Panc1 (cell line): ENCODE measurements at regions not wholly inside any gene's neighbourhood (a gene's known extent, or its start where the extent isn't known, plus 50 kb on each side); places are given as distances from the start of the nearest gene placed in this dataset.

Experiments
- TF ChIP-seq, protein P1 (sequence below), 2 experiments: IDR thresholded peaks; 2 replicates each; pipeline ENCODE4 v1.6.1; 2011 to 2012; ENCODE audit warnings: low read depth in 2 of 2, control low read depth in 1 of 2, low read length in 1 of 2, mild to moderate bottlenecking in 1 of 2, moderate library complexity in 1 of 2; ENCODE audit not compliant: insufficient read depth in 1 of 2
- TF ChIP-seq, protein P2 (sequence below): fragments of 450-650 bp; IDR thresholded peaks from 2 replicates; pipeline ENCODE4 v1.5.1; 2017; ENCODE audit warnings: mild to moderate bottlenecking

DNA sequence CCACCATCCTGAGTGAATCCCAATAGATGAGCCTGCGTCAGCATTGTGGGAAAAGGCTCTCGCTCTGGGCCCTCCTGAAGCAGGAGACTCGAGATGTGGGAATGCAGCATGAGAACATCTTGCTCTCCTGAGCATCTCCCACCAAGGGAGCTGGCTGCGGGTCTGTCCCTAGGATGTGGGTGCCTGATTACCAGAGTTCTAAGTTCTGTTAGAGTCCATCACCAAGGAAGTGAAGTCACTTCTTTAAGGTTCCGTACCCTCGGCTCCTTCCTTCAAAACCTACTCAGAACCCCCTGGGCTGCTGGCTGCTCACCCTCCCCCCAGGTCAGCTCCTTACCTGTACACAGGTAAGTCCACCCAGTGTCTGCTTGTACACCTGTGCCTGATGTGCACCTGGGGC, 100.5 kb upstream of the IGLL5 start:
- TF ChIP-seq, protein P1, sequence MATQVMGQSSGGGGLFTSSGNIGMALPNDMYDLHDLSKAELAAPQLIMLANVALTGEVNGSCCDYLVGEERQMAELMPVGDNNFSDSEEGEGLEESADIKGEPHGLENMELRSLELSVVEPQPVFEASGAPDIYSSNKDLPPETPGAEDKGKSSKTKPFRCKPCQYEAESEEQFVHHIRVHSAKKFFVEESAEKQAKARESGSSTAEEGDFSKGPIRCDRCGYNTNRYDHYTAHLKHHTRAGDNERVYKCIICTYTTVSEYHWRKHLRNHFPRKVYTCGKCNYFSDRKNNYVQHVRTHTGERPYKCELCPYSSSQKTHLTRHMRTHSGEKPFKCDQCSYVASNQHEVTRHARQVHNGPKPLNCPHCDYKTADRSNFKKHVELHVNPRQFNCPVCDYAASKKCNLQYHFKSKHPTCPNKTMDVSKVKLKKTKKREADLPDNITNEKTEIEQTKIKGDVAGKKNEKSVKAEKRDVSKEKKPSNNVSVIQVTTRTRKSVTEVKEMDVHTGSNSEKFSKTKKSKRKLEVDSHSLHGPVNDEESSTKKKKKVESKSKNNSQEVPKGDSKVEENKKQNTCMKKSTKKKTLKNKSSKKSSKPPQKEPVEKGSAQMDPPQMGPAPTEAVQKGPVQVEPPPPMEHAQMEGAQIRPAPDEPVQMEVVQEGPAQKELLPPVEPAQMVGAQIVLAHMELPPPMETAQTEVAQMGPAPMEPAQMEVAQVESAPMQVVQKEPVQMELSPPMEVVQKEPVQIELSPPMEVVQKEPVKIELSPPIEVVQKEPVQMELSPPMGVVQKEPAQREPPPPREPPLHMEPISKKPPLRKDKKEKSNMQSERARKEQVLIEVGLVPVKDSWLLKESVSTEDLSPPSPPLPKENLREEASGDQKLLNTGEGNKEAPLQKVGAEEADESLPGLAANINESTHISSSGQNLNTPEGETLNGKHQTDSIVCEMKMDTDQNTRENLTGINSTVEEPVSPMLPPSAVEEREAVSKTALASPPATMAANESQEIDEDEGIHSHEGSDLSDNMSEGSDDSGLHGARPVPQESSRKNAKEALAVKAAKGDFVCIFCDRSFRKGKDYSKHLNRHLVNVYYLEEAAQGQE (IDR thresholded peaks at IDR 0.05; ENCODE audit: insufficient read depth in 1 of 2, low read depth in 2 of 2, low read length in 1 of 2) = no peak
- TF ChIP-seq, protein P2, sequence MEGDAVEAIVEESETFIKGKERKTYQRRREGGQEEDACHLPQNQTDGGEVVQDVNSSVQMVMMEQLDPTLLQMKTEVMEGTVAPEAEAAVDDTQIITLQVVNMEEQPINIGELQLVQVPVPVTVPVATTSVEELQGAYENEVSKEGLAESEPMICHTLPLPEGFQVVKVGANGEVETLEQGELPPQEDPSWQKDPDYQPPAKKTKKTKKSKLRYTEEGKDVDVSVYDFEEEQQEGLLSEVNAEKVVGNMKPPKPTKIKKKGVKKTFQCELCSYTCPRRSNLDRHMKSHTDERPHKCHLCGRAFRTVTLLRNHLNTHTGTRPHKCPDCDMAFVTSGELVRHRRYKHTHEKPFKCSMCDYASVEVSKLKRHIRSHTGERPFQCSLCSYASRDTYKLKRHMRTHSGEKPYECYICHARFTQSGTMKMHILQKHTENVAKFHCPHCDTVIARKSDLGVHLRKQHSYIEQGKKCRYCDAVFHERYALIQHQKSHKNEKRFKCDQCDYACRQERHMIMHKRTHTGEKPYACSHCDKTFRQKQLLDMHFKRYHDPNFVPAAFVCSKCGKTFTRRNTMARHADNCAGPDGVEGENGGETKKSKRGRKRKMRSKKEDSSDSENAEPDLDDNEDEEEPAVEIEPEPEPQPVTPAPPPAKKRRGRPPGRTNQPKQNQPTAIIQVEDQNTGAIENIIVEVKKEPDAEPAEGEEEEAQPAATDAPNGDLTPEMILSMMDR = no peak
